ENCODE measurements at regions not wholly inside any gene's neighbourhood (a gene's known extent, or its start where the extent isn't known, plus 50 kb on each side); places are given as distances from the start of the nearest gene placed in this dataset.

- no peaks in the 10 kb centered on the region for H3K9me3 Mint-ChIP-seq
- no peaks in the 10 kb centered on the region for H3K36me3 Mint-ChIP-seq
- DNase-seq (ENCODE audit: low spot score in 2 of 2), result no peak
- no peak for ATAC-seq
- no peak overlapping the region for H3K27ac Mint-ChIP-seq
Observed at GRCh38 chr13:44111701-44112100, 232.0 kb downstream of the LACC1 start.

- H3K9me3 Mint-ChIP-seq, result no peaks in the 10 kb centered on the region
- ATAC-seq (no peak), DNase-seq (ENCODE audit: low spot score in 2 of 2) (no peak)
- H3K27ac Mint-ChIP-seq, result no peak overlapping the region
- H3K36me3 Mint-ChIP-seq, result no peaks in the 10 kb centered on the region
Observed at GRCh38 chr13:44112700-44113329, 233.1 kb downstream of the LACC1 start.

GRCh38 chr13:44116562-44117332 is 237.0 kb downstream of the LACC1 start:
- ATAC-seq (no peak), DNase-seq (ENCODE audit: low spot score in 2 of 2) (no peak)
- Mint-ChIP-seq H3K27ac (no peak overlapping the region), H3K36me3 (no peaks in the 10 kb centered on the region), H3K9me3 (no peaks in the 10 kb centered on the region)

GRCh38 chr13:44117351-44117750 is 237.6 kb downstream of the LACC1 start:
- DNase-seq (ENCODE audit: low spot score in 2 of 2) (no peak), ATAC-seq (no peak)
- H3K27ac Mint-ChIP-seq, result no peak overlapping the region
- no peaks in the 10 kb centered on the region for H3K36me3 Mint-ChIP-seq
- H3K9me3 Mint-ChIP-seq, result no peaks in the 10 kb centered on the region

- H3K9me3 Mint-ChIP-seq, result no peaks in the 10 kb centered on the region
- no peak overlapping the region for H3K27ac Mint-ChIP-seq
- ATAC-seq (no peak), DNase-seq (ENCODE audit: low spot score in 2 of 2) (no peak)
- H3K36me3 Mint-ChIP-seq, result no peaks in the 10 kb centered on the region
Observed at GRCh38 chr13:44117816-44118215, 238.1 kb downstream of the LACC1 start.

GRCh38 chr13:44118881-44119280 is 239.2 kb downstream of the LACC1 start:
- no peak overlapping the region for H3K27ac Mint-ChIP-seq
- peaks cover 4 to 8% of the 10 kb centered on the region in 2 donors for H3K36me3 Mint-ChIP-seq
- ATAC-seq (no peak), DNase-seq (ENCODE audit: low spot score in 2 of 2) (no peak)
- H3K9me3 Mint-ChIP-seq, result peaks cover 8 to 9% of the 10 kb centered on the region in 2 donors

- Mint-ChIP-seq H3K36me3 (peaks cover 4 to 13% of the 10 kb centered on the region in 2 donors), H3K9me3 (peaks cover 13 to 14% of the 10 kb centered on the region in 2 donors), H3K27ac (no peak overlapping the region)
- DNase-seq (ENCODE audit: low spot score in 2 of 2), result no peak
- no peak for ATAC-seq
Observed at GRCh38 chr13:44120043-44120442, 240.3 kb downstream of the LACC1 start.

GRCh38 chr13:44120849-44121755 is 241.4 kb downstream of the LACC1 start:
- peaks cover 4 to 13% of the 10 kb centered on the region in 2 donors for H3K36me3 Mint-ChIP-seq
- peaks cover 13 to 14% of the 10 kb centered on the region in 2 donors for H3K9me3 Mint-ChIP-seq
- no peak for ATAC-seq
- H3K27ac Mint-ChIP-seq, result no peak overlapping the region
- no peak for DNase-seq (ENCODE audit: low spot score in 2 of 2)

GRCh38 chr13:44124352-44124751 is 244.6 kb downstream of the LACC1 start:
- ATAC-seq, result no peak
- no peak overlapping the region for H3K27ac Mint-ChIP-seq
- peaks cover 13 to 14% of the 10 kb centered on the region in 2 donors for H3K9me3 Mint-ChIP-seq

GRCh38 chr13:44125943-44126469 is 246.3 kb downstream of the LACC1 start:
- no peak for DNase-seq (ENCODE audit: low spot score in 2 of 2)
- ATAC-seq, result no peak
- Mint-ChIP-seq H3K27ac (no peak overlapping the region), H3K36me3 (peaks cover 4 to 13% of the 10 kb centered on the region in 2 donors), H3K9me3 (peaks cover 13 to 14% of the 10 kb centered on the region in 2 donors)

More at GRCh38 chr13:44124352-44124751, 244.6 kb downstream of the LACC1 start:
- no peak for DNase-seq (ENCODE audit: low spot score in 2 of 2)
- peaks cover 4 to 13% of the 10 kb centered on the region in 2 donors for H3K36me3 Mint-ChIP-seq

- Mint-ChIP-seq H3K36me3 (peaks cover 0 to 7% of the 10 kb centered on the region in 2 donors), H3K9me3 (peaks cover 7 to 8% of the 10 kb centered on the region in 2 donors), H3K27ac (no peak overlapping the region)
- DNase-seq (ENCODE audit: low spot score in 2 of 2) (no peak), ATAC-seq (no peak)
Observed at GRCh38 chr13:44128552-44129001, 245.0 kb upstream of the SERP2 start.

- Mint-ChIP-seq H3K9me3 (peaks cover 0 to under 1% of the 10 kb centered on the region in 2 donors), H3K27ac (no peak overlapping the region), H3K36me3 (no peaks in the 10 kb centered on the region)
- ATAC-seq, result no peak
- no peak for DNase-seq (ENCODE audit: low spot score in 2 of 2)
Observed at GRCh38 chr13:44129418-44129817, 244.2 kb upstream of the SERP2 start.

- Mint-ChIP-seq H3K36me3 (no peaks in the 10 kb centered on the region), H3K9me3 (no peaks in the 10 kb centered on the region), H3K27ac (no peak overlapping the region)
- DNase-seq (ENCODE audit: low spot score in 2 of 2) (no peak), ATAC-seq (no peak)
Observed at GRCh38 chr13:44131069-44131614, 242.5 kb upstream of the SERP2 start.

- no peak for DNase-seq (ENCODE audit: low spot score in 2 of 2)
- H3K27ac Mint-ChIP-seq, result no peak overlapping the region
- no peaks in the 10 kb centered on the region for H3K9me3 Mint-ChIP-seq
- no peaks in the 10 kb centered on the region for H3K36me3 Mint-ChIP-seq
- no peak for ATAC-seq
Observed at GRCh38 chr13:44132710-44133109, 240.9 kb upstream of the SERP2 start.

- no peak overlapping the region for H3K27ac Mint-ChIP-seq
- H3K36me3 Mint-ChIP-seq, result no peaks in the 10 kb centered on the region
- no peaks in the 10 kb centered on the region for H3K9me3 Mint-ChIP-seq
- ATAC-seq (no peak), DNase-seq (ENCODE audit: low spot score in 2 of 2) (no peak)
Observed at GRCh38 chr13:44133626-44134025, 240.0 kb upstream of the SERP2 start.

- ATAC-seq (peak in 1 of 2 donors; percentile 57), DNase-seq (ENCODE audit: low spot score in 2 of 2) (no peak)
- no peaks in the 10 kb centered on the region for H3K36me3 Mint-ChIP-seq
- no peak overlapping the region for H3K27ac Mint-ChIP-seq
- H3K9me3 Mint-ChIP-seq, result no peaks in the 10 kb centered on the region
Observed at GRCh38 chr13:44135566-44135965, 238.1 kb upstream of the SERP2 start.
